ENCODE measurements at regions not wholly inside any gene's neighbourhood (a gene's known extent, or its start where the extent isn't known, plus 50 kb on each side); places are given as distances from the start of the nearest gene placed in this dataset.

GRCh38 chr9:120291050-120291449, 288.9 kb downstream of the CDK5RAP2 start:
- DNase-seq (ENCODE audit: low read depth): no peak

DNA sequence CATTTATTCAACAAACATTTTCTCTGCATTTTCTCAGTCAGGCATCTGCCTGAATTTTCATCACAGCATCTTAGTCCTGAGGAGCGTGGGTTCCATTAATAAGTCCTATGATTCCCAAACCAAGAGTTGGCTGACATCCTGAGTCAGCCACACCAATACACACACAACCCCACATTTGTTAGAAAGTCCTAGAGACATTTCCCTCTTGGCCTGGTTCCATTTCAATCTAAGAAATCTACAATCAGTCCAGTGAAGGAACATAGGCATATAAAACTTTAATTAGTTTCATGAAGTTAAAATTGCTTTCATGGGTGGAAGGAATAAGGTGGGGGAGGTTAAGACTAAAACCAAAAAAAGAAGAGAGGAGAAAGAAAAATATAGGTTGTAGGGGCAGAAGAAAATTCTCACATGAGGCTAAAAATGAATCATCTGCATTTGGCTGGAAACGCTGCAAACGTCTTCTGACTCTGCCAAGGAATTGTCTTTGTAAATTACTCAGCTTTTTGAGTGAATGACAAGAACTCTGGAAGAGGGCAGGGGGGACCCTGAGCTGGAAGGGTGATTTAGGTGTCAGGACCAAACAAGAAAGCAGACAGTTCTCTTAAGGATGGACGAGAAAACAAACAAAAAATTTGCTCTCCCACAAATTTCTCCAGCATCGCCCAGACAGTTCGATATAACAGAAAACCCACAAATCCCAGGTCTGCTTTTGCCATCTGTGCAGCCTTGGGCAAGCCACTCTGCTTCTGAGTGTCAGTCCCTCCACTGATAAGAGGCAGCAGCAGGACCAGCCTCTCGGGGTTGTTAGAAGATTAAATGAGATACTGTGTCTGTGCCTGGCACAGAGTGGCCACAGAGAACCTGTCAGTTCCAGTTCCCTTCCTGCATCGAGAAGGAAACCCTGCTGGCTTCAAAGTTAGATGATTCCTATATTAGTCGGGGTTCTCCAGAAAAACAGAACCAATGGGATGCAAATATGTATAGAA, 289.7 kb downstream of the CDK5RAP2 start:
- DNase-seq (ENCODE audit: low read depth): no peak

DNA sequence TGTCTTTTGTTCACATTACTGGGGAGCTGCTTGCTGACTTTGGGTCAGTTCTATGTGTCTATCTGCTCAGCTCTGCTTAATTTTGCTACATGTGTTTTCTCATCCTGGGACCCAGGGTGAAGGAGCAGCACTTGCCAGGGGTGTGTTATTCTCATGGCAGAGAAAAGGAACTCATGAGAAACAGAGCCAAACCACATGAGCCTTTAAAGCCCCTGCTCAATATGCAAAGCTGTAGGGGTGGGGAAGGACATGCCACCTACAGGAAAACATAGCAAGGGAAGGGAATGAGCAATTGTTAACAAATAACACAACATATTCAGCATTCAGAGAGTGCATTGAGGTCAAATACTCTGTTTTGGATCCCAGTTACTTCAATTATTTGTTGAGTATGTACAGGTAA, 290.9 kb downstream of the CDK5RAP2 start:
- no peak for DNase-seq (ENCODE audit: low read depth)

DNA sequence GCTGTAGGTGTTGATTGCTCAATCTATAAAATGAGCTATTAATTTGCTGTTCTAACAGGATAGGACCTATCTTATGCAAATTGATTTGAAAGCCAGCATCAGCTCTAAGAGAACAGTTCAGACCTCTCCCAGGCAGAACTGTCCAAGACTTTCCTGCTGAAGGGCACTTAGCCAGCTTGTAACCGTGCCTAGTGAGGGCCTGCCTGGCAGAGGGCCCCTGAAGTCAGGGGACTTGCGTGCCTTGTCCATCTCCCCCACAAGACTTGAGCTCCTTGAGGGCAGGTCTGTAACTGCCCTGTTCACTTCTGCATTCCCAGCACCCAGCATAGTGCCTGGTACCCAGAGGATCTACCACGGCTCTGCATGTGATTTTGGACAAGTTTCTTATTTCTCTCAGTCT, 293.4 kb downstream of the CDK5RAP2 start:
- no peak for DNase-seq (ENCODE audit: low read depth)

- DNase-seq (ENCODE audit: low read depth): no peak
Observed at GRCh38 chr9:120284821-120285220, 295.1 kb downstream of the CDK5RAP2 start.

- DNase-seq (ENCODE audit: low read depth): no peak
Observed at GRCh38 chr9:120281665-120282064, 298.3 kb downstream of the CDK5RAP2 start.

DNA sequence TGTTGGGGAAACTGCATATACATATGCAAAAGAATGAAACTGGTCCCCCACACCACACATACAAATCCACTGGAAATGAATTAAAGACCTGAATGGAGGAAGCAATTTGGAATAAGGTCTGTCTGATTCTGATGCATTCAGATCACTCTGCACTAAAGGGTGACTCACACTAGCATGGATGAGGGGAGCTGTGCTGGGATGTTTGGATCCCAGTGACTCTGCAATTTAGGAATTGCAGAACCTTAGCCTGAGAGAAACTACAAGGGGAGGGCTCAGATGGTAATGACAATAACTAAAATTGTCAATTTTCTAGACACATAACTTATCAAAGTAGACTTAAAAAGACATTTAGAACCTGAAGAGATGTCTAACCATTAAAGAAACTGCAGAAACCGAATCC, 312.0 kb downstream of the CDK5RAP2 start:
- no peak for DNase-seq (ENCODE audit: low read depth)

DNA sequence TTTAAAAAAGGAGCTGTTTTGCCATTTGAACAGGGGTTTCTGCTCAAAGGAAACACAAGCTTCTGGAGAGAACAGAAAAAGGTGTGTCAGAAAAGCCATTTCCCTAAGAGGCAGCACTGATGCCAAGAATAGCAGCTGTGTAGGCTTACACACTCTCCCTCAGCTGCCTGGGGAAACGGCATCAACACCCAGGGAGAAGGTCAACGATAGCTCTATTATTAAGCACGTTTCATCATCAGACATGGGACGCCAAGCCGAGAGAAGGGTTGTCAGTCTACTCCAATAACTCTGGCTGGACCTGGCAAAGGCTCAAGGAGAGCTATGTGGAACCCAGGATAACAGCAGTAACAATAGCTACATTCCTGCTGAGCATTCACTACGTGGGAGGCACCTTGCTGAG, 314.2 kb downstream of the CDK5RAP2 start:
- DNase-seq (ENCODE audit: low read depth): no peak

DNA sequence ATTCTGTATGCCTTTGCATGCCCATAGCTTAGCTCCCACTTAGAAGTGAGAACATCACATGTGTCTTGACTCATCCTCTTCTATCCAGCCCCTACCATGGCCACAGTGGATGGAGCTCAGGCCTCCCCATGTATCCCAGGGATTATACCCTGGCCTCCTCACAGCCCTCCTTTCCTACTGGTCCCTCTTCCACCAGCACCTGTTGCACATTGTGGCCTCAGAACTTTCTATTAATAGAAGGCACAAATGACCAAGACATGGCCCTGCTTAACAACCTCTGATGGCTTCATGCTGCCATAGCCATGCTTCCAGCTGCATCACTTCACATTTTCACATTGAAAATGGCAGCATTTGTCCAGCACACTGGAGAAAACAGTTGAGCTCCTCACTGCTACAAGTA, 315.4 kb downstream of the CDK5RAP2 start:
- DNase-seq (ENCODE audit: low read depth): no peak

DNA sequence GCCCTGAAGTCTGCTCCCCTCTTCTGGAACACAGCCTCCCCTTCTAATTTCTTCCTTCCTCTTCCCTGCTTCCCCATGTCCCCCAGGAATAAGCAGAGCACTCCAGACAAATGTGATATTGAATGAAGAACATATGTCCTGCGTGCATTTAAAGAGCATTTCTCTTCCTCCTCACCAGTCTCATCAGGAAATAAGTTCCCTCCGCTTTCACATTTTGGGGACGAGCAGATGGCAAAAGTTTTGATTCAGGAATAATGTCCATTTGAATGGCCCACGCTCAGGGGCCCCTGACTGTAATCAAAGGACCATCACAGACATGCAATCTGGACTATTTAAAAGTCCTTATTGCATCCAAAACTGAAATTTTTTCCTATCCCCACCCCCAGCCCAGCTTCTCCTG, 316.1 kb downstream of the CDK5RAP2 start:
- no peak for DNase-seq (ENCODE audit: low read depth)

GRCh38 chr9:120261419-120261818, 318.5 kb downstream of the CDK5RAP2 start:
- DNase-seq (ENCODE audit: low read depth): no peak

- DNase-seq (ENCODE audit: low read depth): no peak
Observed at GRCh38 chr9:120259100-120259499, 320.9 kb downstream of the CDK5RAP2 start.

DNA sequence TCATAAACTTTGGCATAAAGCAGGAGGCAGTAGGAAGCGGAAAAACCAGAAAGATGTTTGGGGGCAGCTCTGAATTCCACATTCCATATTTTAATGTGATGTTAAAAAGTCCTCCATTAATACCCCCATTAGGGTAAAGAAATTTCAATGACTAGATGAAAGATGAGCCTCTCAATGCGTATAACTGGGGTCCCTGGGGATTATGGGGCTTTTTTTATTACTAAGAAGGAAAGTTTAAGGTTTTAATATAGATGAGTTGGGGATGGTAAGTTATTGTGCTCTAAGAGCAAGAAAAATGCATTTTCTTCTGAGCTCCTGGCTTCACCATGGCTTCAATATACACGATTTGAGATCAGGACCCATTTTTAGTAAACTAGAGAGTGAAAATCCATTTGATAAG, 321.9 kb downstream of the CDK5RAP2 start:
- no peak for DNase-seq (ENCODE audit: low read depth)

- no peak for DNase-seq (ENCODE audit: low read depth)
Observed at GRCh38 chr9:120257483-120257882, 322.5 kb downstream of the CDK5RAP2 start.

GRCh38 chr9:120256146-120256545, 323.8 kb downstream of the CDK5RAP2 start:
- DNase-seq (ENCODE audit: low read depth): no peak

- DNase-seq (ENCODE audit: low read depth): no peak
Observed at GRCh38 chr9:120252248-120252647, 327.7 kb downstream of the CDK5RAP2 start.

GRCh38 chr9:120242116-120242811, 337.7 kb downstream of the CDK5RAP2 start:
- no peak for DNase-seq (ENCODE audit: low read depth)

DNA sequence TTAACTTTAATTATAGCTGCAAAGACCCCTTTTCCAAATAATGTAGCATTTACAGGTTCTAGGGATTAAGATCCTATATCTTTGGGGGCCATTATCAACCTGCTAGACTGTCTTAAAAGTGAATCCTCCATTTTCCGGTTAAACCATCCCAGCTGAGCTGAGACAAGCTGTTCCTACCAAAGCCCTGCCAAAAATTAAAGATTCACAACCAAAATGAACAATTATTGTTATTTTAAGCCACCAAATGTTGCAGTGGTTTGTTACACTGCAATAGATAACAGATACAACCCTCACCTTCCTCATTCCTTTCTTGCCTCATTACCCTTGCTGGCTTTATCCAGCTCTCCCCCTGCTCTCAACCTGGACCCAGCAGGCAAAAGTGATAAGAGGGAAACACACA, 343.4 kb downstream of the CDK5RAP2 start:
- DNase-seq (ENCODE audit: low read depth): no peak

GRCh38 chr9:120235081-120235480, 344.9 kb downstream of the CDK5RAP2 start:
- DNase-seq (ENCODE audit: low read depth): no peak

- no peak for DNase-seq (ENCODE audit: low read depth)
Observed at GRCh38 chr9:120230227-120230626, 349.7 kb downstream of the CDK5RAP2 start.

DNA sequence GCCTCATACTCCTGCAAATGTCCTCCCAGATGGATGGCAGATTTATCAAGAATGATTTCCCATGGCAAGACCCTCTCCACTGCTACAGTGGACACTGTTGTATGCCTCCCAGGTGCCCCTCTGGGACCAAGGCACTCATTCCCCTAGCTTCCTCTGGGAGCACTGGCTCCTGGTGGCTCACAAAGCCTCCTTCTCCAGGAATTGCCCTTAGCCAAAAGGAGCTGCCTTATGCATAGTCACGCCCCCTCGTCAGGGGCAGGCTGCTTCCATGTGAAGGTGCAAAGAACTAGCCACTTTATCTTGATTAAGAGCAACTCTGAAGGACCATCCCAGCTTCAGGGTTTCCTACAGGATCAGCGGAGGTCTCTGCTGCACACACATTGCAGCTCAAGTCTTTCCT, 358.1 kb downstream of the CDK5RAP2 start:
- no peak for DNase-seq (ENCODE audit: low read depth)

DNA sequence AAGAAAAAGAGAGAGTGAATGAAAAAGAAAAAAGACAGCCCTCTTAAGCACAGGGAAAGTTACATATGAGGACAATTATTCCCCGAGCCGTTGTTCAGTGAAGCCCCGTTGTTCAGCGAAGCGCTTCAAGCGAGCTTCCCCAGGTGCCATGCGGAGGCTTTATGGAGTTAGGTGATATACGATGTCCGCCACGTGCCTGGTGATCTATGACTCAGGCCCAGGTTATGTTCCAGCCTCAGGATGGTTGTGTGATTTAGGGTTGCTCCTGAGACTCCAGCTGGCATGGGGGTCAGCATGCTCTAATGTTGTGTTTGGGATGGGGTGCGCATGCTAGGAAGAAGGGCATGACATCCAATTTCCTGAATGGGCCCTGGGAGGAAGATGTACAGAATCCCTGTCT, 365.6 kb downstream of the CDK5RAP2 start:
- DNase-seq (ENCODE audit: low read depth): no peak

GRCh38 chr9:120212853-120213200, 367.1 kb downstream of the CDK5RAP2 start:
- DNase-seq (ENCODE audit: low read depth): no peak
